Natural killer cell treated with Interleukin-12 subunit alpha and Interleukin-12 subunit beta and Interleukin-15 and Interleukin-18, amount 100 ng/mL, for 72 hours (primary cell): ENCODE measurements at regions not wholly inside any gene's neighbourhood (a gene's known extent, or its start where the extent isn't known, plus 50 kb on each side); places are given as distances from the start of the nearest gene placed in this dataset.

Experiments used
- ATAC-seq, 2 donors: fragments of 150-1000 bp; cut with Tn5 transposase in 1 of 2; sonication (Bioruptor Pico), chemical (Tn5 transposase) in 1 of 2; 2 replicates each; pipeline ENCODE4 v1.10.0; 2021
- DNase-seq: peaks from one replicate; pipeline ENCODE4 v3.0.0; 2022; ENCODE audit warnings: low spot score
- H3K27ac Mint-ChIP-seq, 2 donors: 1 replicate in 1 of 2; 2 replicates in 1 of 2; pipeline ENCODE4 v1.8.0; 2022; ENCODE audit warnings: mixed read lengths in 2 of 2, mild to moderate bottlenecking in 1 of 2, moderate library complexity in 1 of 2
- H3K27me3 Mint-ChIP-seq, 2 donors: 1 replicate in 1 of 2; 2 replicates in 1 of 2; pipeline ENCODE4 v1.8.0; 2022; ENCODE audit warnings: mixed read lengths in 2 of 2
- H3K36me3 Mint-ChIP-seq: one replicate; pipeline ENCODE4 v1.8.0; 2022; ENCODE audit warnings: mixed read lengths
- H3K4me1 Mint-ChIP-seq, 2 donors: 1 replicate in 1 of 2; 2 replicates in 1 of 2; pipeline ENCODE4 v1.8.0; 2022; ENCODE audit warnings: low read depth in 2 of 2, mixed read lengths in 2 of 2, mild to moderate bottlenecking in 1 of 2
- H3K4me3 Mint-ChIP-seq: one replicate; pipeline ENCODE4 v1.8.0; 2022; ENCODE audit warnings: mixed read lengths
- H3K9me3 Mint-ChIP-seq: 2 replicates; pipeline ENCODE4 v1.8.0; 2022; ENCODE audit warnings: mixed read lengths

GRCh38 chr14:34027130-34027989 lies 76.5 kb upstream of the EGLN3 start:
- Mint-ChIP-seq H3K36me3 (no peaks in the 10 kb centered on the region), H3K9me3 (no peaks in the 10 kb centered on the region), H3K27ac (peak overlapping the region in 1 of 2 donors; percentile 32), H3K4me1 (peaks cover 0 to 7% of the 10 kb centered on the region in 2 donors), H3K4me3 (no peak overlapping the region), H3K27me3 (peaks cover 5 to 12% of the 10 kb centered on the region in 2 donors)
- DNase-seq (no peak), ATAC-seq (no peak)

GRCh38 chr14:34025325-34026017 lies 74.6 kb upstream of the EGLN3 start:
- Mint-ChIP-seq H3K36me3 (no peaks in the 10 kb centered on the region), H3K9me3 (no peaks in the 10 kb centered on the region), H3K27ac (no peak overlapping the region), H3K27me3 (peaks cover 0 to 5% of the 10 kb centered on the region in 2 donors), H3K4me1 (peaks cover 0 to 7% of the 10 kb centered on the region in 2 donors), H3K4me3 (no peak overlapping the region)
- ATAC-seq, result no peak
- no peak for DNase-seq

GRCh38 chr14:34024768-34025144 lies 73.9 kb upstream of the EGLN3 start:
- no peaks in the 10 kb centered on the region for H3K36me3 Mint-ChIP-seq
- peaks cover 0 to 7% of the 10 kb centered on the region in 2 donors for H3K4me1 Mint-ChIP-seq
- DNase-seq, result no peak
- H3K27me3 Mint-ChIP-seq, result peaks cover 0 to 5% of the 10 kb centered on the region in 2 donors
- no peak overlapping the region for H3K4me3 Mint-ChIP-seq
- no peak for ATAC-seq
- H3K9me3 Mint-ChIP-seq, result no peaks in the 10 kb centered on the region
- peak overlapping the region in 1 of 2 donors; percentile 30 for H3K27ac Mint-ChIP-seq

- Mint-ChIP-seq H3K27me3 (peaks cover 2 to 5% of the 10 kb centered on the region in 2 donors), H3K36me3 (no peaks in the 10 kb centered on the region), H3K4me3 (no peak overlapping the region), H3K4me1 (peaks cover 0 to 7% of the 10 kb centered on the region in 2 donors), H3K9me3 (no peaks in the 10 kb centered on the region), H3K27ac (peak overlapping the region in 1 of 2 donors; percentile 30)
- DNase-seq (no peak), ATAC-seq (no peak)
Observed at GRCh38 chr14:34023824-34024767, 73.2 kb upstream of the EGLN3 start.

- DNase-seq (no peak), ATAC-seq (no peak)
- Mint-ChIP-seq H3K9me3 (no peaks in the 10 kb centered on the region), H3K4me1 (peaks cover 12 to 19% of the 10 kb centered on the region in 2 donors), H3K36me3 (no peaks in the 10 kb centered on the region), H3K4me3 (no peak overlapping the region), H3K27ac (no peak overlapping the region), H3K27me3 (peaks cover 5 to 8% of the 10 kb centered on the region in 2 donors)
Observed at GRCh38 chr14:34021096-34021495, 70.2 kb upstream of the EGLN3 start.

GRCh38 chr14:34020014-34020413 lies 69.1 kb upstream of the EGLN3 start:
- peaks cover 5 to 8% of the 10 kb centered on the region in 2 donors for H3K27me3 Mint-ChIP-seq
- no peak overlapping the region for H3K4me3 Mint-ChIP-seq
- H3K4me1 Mint-ChIP-seq, result peaks cover 12 to 19% of the 10 kb centered on the region in 2 donors
- DNase-seq (no peak), ATAC-seq (no peak)
- no peak overlapping the region for H3K27ac Mint-ChIP-seq
- H3K9me3 Mint-ChIP-seq, result no peaks in the 10 kb centered on the region
- H3K36me3 Mint-ChIP-seq, result no peaks in the 10 kb centered on the region

GRCh38 chr14:34018564-34019244 lies 67.8 kb upstream of the EGLN3 start:
- Mint-ChIP-seq H3K4me3 (peak overlapping the region; percentile 58), H3K4me1 (peaks cover 12 to 15% of the 10 kb centered on the region in 2 donors), H3K27me3 (peaks cover 0 to 8% of the 10 kb centered on the region in 2 donors), H3K27ac (peak overlapping the region; percentile 78 to 94), H3K9me3 (no peaks in the 10 kb centered on the region), H3K36me3 (no peaks in the 10 kb centered on the region)
- DNase-seq (no peak), ATAC-seq (peak; percentile 54 to 77)

- DNase-seq (no peak), ATAC-seq (peak; percentile 52 to 54)
- Mint-ChIP-seq H3K27ac (peak overlapping the region; percentile 78 to 94), H3K36me3 (no peaks in the 10 kb centered on the region), H3K4me1 (peaks cover 12 to 18% of the 10 kb centered on the region in 2 donors), H3K4me3 (peak overlapping the region; percentile 58), H3K9me3 (no peaks in the 10 kb centered on the region), H3K27me3 (peaks cover 0 to 8% of the 10 kb centered on the region in 2 donors)
Observed at GRCh38 chr14:34018125-34018524, 67.3 kb upstream of the EGLN3 start.

GRCh38 chr14:34015383-34015782 lies 64.5 kb upstream of the EGLN3 start:
- H3K4me1 Mint-ChIP-seq, result peaks cover 12 to 20% of the 10 kb centered on the region in 2 donors

GRCh38 chr14:34014936-34015335 lies 64.1 kb upstream of the EGLN3 start:
- Mint-ChIP-seq H3K9me3 (no peaks in the 10 kb centered on the region), H3K27me3 (peaks cover 3 to 8% of the 10 kb centered on the region in 2 donors), H3K27ac (no peak overlapping the region), H3K4me1 (peaks cover 12 to 20% of the 10 kb centered on the region in 2 donors), H3K4me3 (no peak overlapping the region), H3K36me3 (no peaks in the 10 kb centered on the region)
- ATAC-seq (no peak), DNase-seq (no peak)

More at GRCh38 chr14:34015383-34015782, 64.5 kb upstream of the EGLN3 start:
- no peak for ATAC-seq
- no peaks in the 10 kb centered on the region for H3K9me3 Mint-ChIP-seq
- no peak overlapping the region for H3K27ac Mint-ChIP-seq
- no peak for DNase-seq
- no peaks in the 10 kb centered on the region for H3K36me3 Mint-ChIP-seq
- H3K4me3 Mint-ChIP-seq, result no peak overlapping the region
- H3K27me3 Mint-ChIP-seq, result peaks cover 3 to 8% of the 10 kb centered on the region in 2 donors

GRCh38 chr14:34013721-34014060 lies 62.8 kb upstream of the EGLN3 start:
- ATAC-seq, result no peak
- H3K4me3 Mint-ChIP-seq, result no peak overlapping the region

GRCh38 chr14:34012978-34013720 lies 62.3 kb upstream of the EGLN3 start:
- peak; percentile 56 to 78 for ATAC-seq
- Mint-ChIP-seq H3K36me3 (no peaks in the 10 kb centered on the region), H3K27me3 (peaks cover 0 to 3% of the 10 kb centered on the region in 2 donors), H3K4me1 (peaks cover 2 to 10% of the 10 kb centered on the region in 2 donors), H3K9me3 (no peaks in the 10 kb centered on the region), H3K27ac (peak overlapping the region in 1 of 2 donors; percentile 78), H3K4me3 (no peak overlapping the region)
- no peak for DNase-seq

More at GRCh38 chr14:34013721-34014060, 62.8 kb upstream of the EGLN3 start:
- H3K4me1 Mint-ChIP-seq, result peaks cover 8 to 15% of the 10 kb centered on the region in 2 donors
- H3K9me3 Mint-ChIP-seq, result no peaks in the 10 kb centered on the region
- DNase-seq, result no peak
- H3K36me3 Mint-ChIP-seq, result no peaks in the 10 kb centered on the region
- H3K27me3 Mint-ChIP-seq, result peaks cover 1 to 3% of the 10 kb centered on the region in 2 donors
- peak overlapping the region in 1 of 2 donors; percentile 78 for H3K27ac Mint-ChIP-seq
